HG03432 (cell line): ENCODE measurements at regions not wholly inside any gene's neighbourhood (a gene's known extent, or its start where the extent isn't known, plus 50 kb on each side); places are given as distances from the start of the nearest gene placed in this dataset.
"Not testable (repeated sequence)": the region's sequence is repeated elsewhere in the genome, so short reads cannot be mapped to it uniquely, and the experiment has no call there.

ENCODE experiments used
- ATAC-seq: cut with Tn5 transposase; IDR thresholded peaks from one replicate; pipeline ENCODE4 v1.9.1; 2021; ENCODE audit warnings: mild to moderate bottlenecking, moderate library complexity; ENCODE audit not compliant: unreplicated experiment

GRCh38 chr3:166274351-166275023 lies 437.3 kb upstream of the BCHE start:
- no peak for ATAC-seq

GRCh38 chr3:166270429-166270828 lies 433.2 kb upstream of the BCHE start:
- ATAC-seq: no peak

GRCh38 chr3:166265153-166265552 lies 427.9 kb upstream of the BCHE start:
- ATAC-seq: no peak

- ATAC-seq: no peak
Observed at GRCh38 chr3:166263460-166263859, 426.2 kb upstream of the BCHE start.

- ATAC-seq: not testable (repeated sequence)
Observed at GRCh38 chr3:166258293-166258850, 421.1 kb upstream of the BCHE start.

GRCh38 chr3:166257715-166258114 lies 420.5 kb upstream of the BCHE start:
- ATAC-seq: no peak

GRCh38 chr3:166248784-166249183 lies 411.6 kb upstream of the BCHE start:
- no peak for ATAC-seq

- no peak for ATAC-seq
Observed at GRCh38 chr3:166243511-166243910, 406.3 kb upstream of the BCHE start.

GRCh38 chr3:166223120-166223519 lies 385.9 kb upstream of the BCHE start:
- ATAC-seq: no peak

GRCh38 chr3:166211451-166211850 lies 374.2 kb upstream of the BCHE start:
- no peak for ATAC-seq

- no peak for ATAC-seq
Observed at GRCh38 chr3:166209701-166210100, 372.5 kb upstream of the BCHE start.

- ATAC-seq: no peak
Observed at GRCh38 chr3:166205158-166205557, 367.9 kb upstream of the BCHE start.

- no peak for ATAC-seq
Observed at GRCh38 chr3:166201476-166201875, 364.3 kb upstream of the BCHE start.

GRCh38 chr3:166199491-166199890 lies 362.3 kb upstream of the BCHE start:
- ATAC-seq: no peak

- ATAC-seq: no peak
Observed at GRCh38 chr3:166195808-166196207, 358.6 kb upstream of the BCHE start.

- ATAC-seq: no peak
Observed at GRCh38 chr3:166191411-166191810, 354.2 kb upstream of the BCHE start.

GRCh38 chr3:166190360-166190759 lies 353.1 kb upstream of the BCHE start:
- ATAC-seq: no peak

- ATAC-seq: no peak
Observed at GRCh38 chr3:166187237-166187636, 350.0 kb upstream of the BCHE start.

GRCh38 chr3:166186003-166186402 lies 348.8 kb upstream of the BCHE start:
- no peak for ATAC-seq

- no peak for ATAC-seq
Observed at GRCh38 chr3:166177130-166177529, 339.9 kb upstream of the BCHE start.

GRCh38 chr3:166171695-166172094 lies 334.5 kb upstream of the BCHE start:
- no peak for ATAC-seq

- no peak for ATAC-seq
Observed at GRCh38 chr3:166169681-166170080, 332.5 kb upstream of the BCHE start.

GRCh38 chr3:166127969-166128368 lies 290.7 kb upstream of the BCHE start:
- no peak for ATAC-seq
